ENCODE measurements at regions not wholly inside any gene's neighbourhood (a gene's known extent, or its start where the extent isn't known, plus 50 kb on each side); places are given as distances from the start of the nearest gene placed in this dataset.

GRCh38 chrX:15127010-15127409, 142.9 kb downstream of the ASB9 start:
- no peak for TF ChIP-seq CTCF (conservative IDR thresholded peaks at IDR 0.05; ENCODE audit: low read length)
- no peak for TF ChIP-seq EZH2phosphoT487 (IDR thresholded peaks at IDR 0.05; ENCODE audit: borderline replicate concordance)
- H3K4me2 ChIP-seq (ENCODE audit: low read depth, low read length, poor library complexity, severe bottlenecking) = no peak overlapping the region
- no peak overlapping the region for H3K4me3 ChIP-seq (ENCODE audit: low read length, poor library complexity, severe bottlenecking)
- H4K20me1 ChIP-seq (ENCODE audit: insufficient read depth, low read length, poor library complexity, severe bottlenecking) = no peaks in the 10 kb centered on the region
- no peaks in the 10 kb centered on the region for H3K9me3 ChIP-seq (ENCODE audit: insufficient read depth, low read depth, low read length)
- no peaks in the 10 kb centered on the region for H3K27me3 ChIP-seq (ENCODE audit: insufficient read depth, low read length, poor library complexity, severe bottlenecking)
- H3K79me2 ChIP-seq (ENCODE audit: insufficient read depth, low read length) = no peaks in the 10 kb centered on the region
- no peaks in the 10 kb centered on the region for H3K4me1 ChIP-seq (ENCODE audit: insufficient read depth, low read length, poor library complexity, severe bottlenecking)
- no peak overlapping the region for H3K9ac ChIP-seq (ENCODE audit: low read depth, low read length, poor library complexity, severe bottlenecking)
- no peaks in the 10 kb centered on the region for H3K36me3 ChIP-seq (ENCODE audit: insufficient read depth, low read length)
- H2AFZ ChIP-seq (ENCODE audit: low read length) = no peak overlapping the region
- no peaks in the 10 kb centered on the region for H3K9me2 ChIP-seq (replicated peaks; ENCODE audit: low read depth, low read length)
- no peaks in the 10 kb centered on the region for H3F3A ChIP-seq (ENCODE audit: low read depth)

- Histone ChIP-seq H3K36me3 (ENCODE audit: insufficient read depth, low read length) (no peaks in the 10 kb centered on the region), H3K9ac (ENCODE audit: low read depth, low read length, poor library complexity, severe bottlenecking) (no peak overlapping the region), H3K9me3 (ENCODE audit: insufficient read depth, low read depth, low read length) (no peaks in the 10 kb centered on the region), H3K27me3 (ENCODE audit: insufficient read depth, low read length, poor library complexity, severe bottlenecking) (no peaks in the 10 kb centered on the region), H3K9me2 (replicated peaks; ENCODE audit: low read depth, low read length) (no peaks in the 10 kb centered on the region), H3K79me2 (ENCODE audit: insufficient read depth, low read length) (no peaks in the 10 kb centered on the region), H3K4me3 (ENCODE audit: low read length, poor library complexity, severe bottlenecking) (no peak overlapping the region), H2AFZ (ENCODE audit: low read length) (no peak overlapping the region), H3F3A (ENCODE audit: low read depth) (no peaks in the 10 kb centered on the region), H3K4me2 (ENCODE audit: low read depth, low read length, poor library complexity, severe bottlenecking) (no peak overlapping the region), H4K20me1 (ENCODE audit: insufficient read depth, low read length, poor library complexity, severe bottlenecking) (no peaks in the 10 kb centered on the region), H3K4me1 (ENCODE audit: insufficient read depth, low read length, poor library complexity, severe bottlenecking) (no peaks in the 10 kb centered on the region)
- no peak for TF ChIP-seq CTCF (conservative IDR thresholded peaks at IDR 0.05; ENCODE audit: low read length)
- no peak for TF ChIP-seq EZH2phosphoT487 (IDR thresholded peaks at IDR 0.05; ENCODE audit: borderline replicate concordance)
These were observed 153.0 kb downstream of the ASB9 start for GRCh38 chrX:15116900-15117299.

GRCh38 chrX:15114743-15115566, 154.9 kb downstream of the ASB9 start:
- Histone ChIP-seq H3K79me2 (ENCODE audit: insufficient read depth, low read length) (no peaks in the 10 kb centered on the region), H3K4me3 (ENCODE audit: low read length, poor library complexity, severe bottlenecking) (no peak overlapping the region), H3K9me2 (replicated peaks; ENCODE audit: low read depth, low read length) (no peaks in the 10 kb centered on the region), H3K4me2 (ENCODE audit: low read depth, low read length, poor library complexity, severe bottlenecking) (no peak overlapping the region), H2AFZ (ENCODE audit: low read length) (no peak overlapping the region), H3K4me1 (ENCODE audit: insufficient read depth, low read length, poor library complexity, severe bottlenecking) (no peaks in the 10 kb centered on the region), H3F3A (ENCODE audit: low read depth) (no peaks in the 10 kb centered on the region), H3K27me3 (ENCODE audit: insufficient read depth, low read length, poor library complexity, severe bottlenecking) (no peaks in the 10 kb centered on the region), H4K20me1 (ENCODE audit: insufficient read depth, low read length, poor library complexity, severe bottlenecking) (no peaks in the 10 kb centered on the region), H3K36me3 (ENCODE audit: insufficient read depth, low read length) (no peaks in the 10 kb centered on the region), H3K9ac (ENCODE audit: low read depth, low read length, poor library complexity, severe bottlenecking) (no peak overlapping the region), H3K9me3 (ENCODE audit: insufficient read depth, low read depth, low read length) (no peaks in the 10 kb centered on the region)
- TF ChIP-seq EZH2phosphoT487 (IDR thresholded peaks at IDR 0.05; ENCODE audit: borderline replicate concordance) = no peak

Measured in Loucy (cell line).